ENCODE measurements at regions not wholly inside any gene's neighbourhood (a gene's known extent, or its start where the extent isn't known, plus 50 kb on each side); places are given as distances from the start of the nearest gene placed in this dataset.
"Not testable (repeated sequence)": the region's sequence is repeated elsewhere in the genome, so short reads cannot be mapped to it uniquely, and the experiment has no call there.

DNA sequence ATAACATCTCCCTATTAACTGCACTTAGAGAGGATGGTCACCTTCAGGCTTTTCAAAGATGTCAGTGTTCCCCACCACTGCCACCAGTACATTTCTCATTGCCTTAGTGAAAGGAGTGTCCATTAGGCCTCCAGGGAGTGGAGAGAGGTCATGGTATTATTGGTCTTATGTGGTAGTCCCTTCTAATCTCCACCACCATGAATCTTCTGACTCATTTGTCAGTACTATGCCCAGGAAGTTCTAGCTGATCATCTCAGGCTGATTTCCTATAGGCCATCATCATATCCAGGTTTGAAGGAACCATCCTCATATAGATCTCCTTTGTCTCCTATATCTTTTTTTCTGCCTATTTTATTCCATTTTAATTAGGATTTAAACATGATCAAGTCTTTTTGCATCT, 221.5 kb downstream of the CYB561 start:
- H2AFZ ChIP-seq (ENCODE audit: low read depth, low read length, severe bottlenecking) = no peak overlapping the region
- no peaks in the 10 kb centered on the region for H3K79me2 ChIP-seq (ENCODE audit: insufficient read depth, low read length)
- no peak overlapping the region for H3K4me2 ChIP-seq (ENCODE audit: low read depth, low read length, poor library complexity, severe bottlenecking)
- no peak overlapping the region for H3K9ac ChIP-seq (ENCODE audit: low read length)
- no peaks in the 10 kb centered on the region for H3K9me3 ChIP-seq (ENCODE audit: insufficient read depth, low read length)
- H3K9me2 ChIP-seq (replicated peaks; ENCODE audit: insufficient read depth, low read length) = no peaks in the 10 kb centered on the region
- H3K27me3 ChIP-seq (ENCODE audit: low read length) = no peaks in the 10 kb centered on the region
- H4K20me1 ChIP-seq (ENCODE audit: low read depth, low read length) = no peaks in the 10 kb centered on the region
- H3F3A ChIP-seq (ENCODE audit: insufficient read depth) = no peaks in the 10 kb centered on the region
- H3K4me3 ChIP-seq (ENCODE audit: insufficient read depth, low read length, poor library complexity, severe bottlenecking) = no peak overlapping the region
- TF ChIP-seq CTCF (IDR thresholded peaks at IDR 0.05; ENCODE audit: insufficient read depth, low read length, poor library complexity, severe bottlenecking) (no peak), EZH2phosphoT487 (conservative IDR thresholded peaks at IDR 0.05; ENCODE audit: low read length) (no peak)
- no peak overlapping the region for H3K27ac ChIP-seq (ENCODE audit: low read depth, low read length)
- no peaks in the 10 kb centered on the region for H3K36me3 ChIP-seq (ENCODE audit: low read length)

GRCh38 chr17:63226720-63227119, 219.4 kb downstream of the CYB561 start:
- not testable (repeated sequence) for H3K27ac ChIP-seq (ENCODE audit: low read depth, low read length); H3K4me2 ChIP-seq (ENCODE audit: low read depth, low read length, poor library complexity, severe bottlenecking); H3K79me2 ChIP-seq (ENCODE audit: insufficient read depth, low read length); H3K9me2 ChIP-seq (replicated peaks; ENCODE audit: insufficient read depth, low read length); H3F3A ChIP-seq (ENCODE audit: insufficient read depth); H3K9me3 ChIP-seq (ENCODE audit: insufficient read depth, low read length); H3K4me3 ChIP-seq (ENCODE audit: insufficient read depth, low read length, poor library complexity, severe bottlenecking); H3K27me3 ChIP-seq (ENCODE audit: low read length); H2AFZ ChIP-seq (ENCODE audit: low read depth, low read length, severe bottlenecking); H4K20me1 ChIP-seq (ENCODE audit: low read depth, low read length); H3K9ac ChIP-seq (ENCODE audit: low read length); H3K36me3 ChIP-seq (ENCODE audit: low read length)

DNA sequence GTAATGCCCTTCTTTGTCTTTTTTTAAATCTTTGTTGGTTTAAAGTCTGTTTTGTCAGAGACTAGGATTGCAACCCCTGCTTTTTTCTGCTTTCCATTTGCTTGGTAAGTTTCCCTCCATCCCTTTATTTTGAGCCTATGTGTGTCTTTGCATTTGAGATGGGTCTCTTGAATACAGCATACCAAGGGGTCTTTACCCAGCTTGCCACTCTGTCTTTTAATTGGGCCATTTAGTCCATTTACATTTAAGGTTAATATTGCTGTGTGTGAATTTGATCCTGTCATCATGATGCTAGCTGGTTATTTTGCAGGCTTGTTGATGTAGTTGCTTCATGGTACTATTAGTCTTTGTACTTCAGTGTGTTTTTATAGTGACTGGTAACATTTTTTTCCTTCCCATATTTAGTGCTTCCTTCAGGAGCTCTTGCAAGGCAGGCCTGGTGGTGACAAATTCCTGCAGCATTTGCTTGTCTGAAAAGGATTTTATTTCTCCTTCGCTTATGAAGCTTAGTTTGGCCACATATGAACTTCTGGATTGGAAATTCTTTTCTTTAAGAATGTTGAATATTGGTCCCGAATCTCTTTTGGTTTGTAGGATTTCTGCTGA, 215.0 kb downstream of the CYB561 start:
- not testable (repeated sequence) for H2AFZ ChIP-seq (ENCODE audit: low read depth, low read length, severe bottlenecking); H4K20me1 ChIP-seq (ENCODE audit: low read depth, low read length); H3K9ac ChIP-seq (ENCODE audit: low read length); H3K9me3 ChIP-seq (ENCODE audit: insufficient read depth, low read length); H3K79me2 ChIP-seq (ENCODE audit: insufficient read depth, low read length); H3K27me3 ChIP-seq (ENCODE audit: low read length); H3K9me2 ChIP-seq (replicated peaks; ENCODE audit: insufficient read depth, low read length); H3K36me3 ChIP-seq (ENCODE audit: low read length); H3K4me2 ChIP-seq (ENCODE audit: low read depth, low read length, poor library complexity, severe bottlenecking); H3K4me3 ChIP-seq (ENCODE audit: insufficient read depth, low read length, poor library complexity, severe bottlenecking); H3K27ac ChIP-seq (ENCODE audit: low read depth, low read length); H3F3A ChIP-seq (ENCODE audit: insufficient read depth)

DNA sequence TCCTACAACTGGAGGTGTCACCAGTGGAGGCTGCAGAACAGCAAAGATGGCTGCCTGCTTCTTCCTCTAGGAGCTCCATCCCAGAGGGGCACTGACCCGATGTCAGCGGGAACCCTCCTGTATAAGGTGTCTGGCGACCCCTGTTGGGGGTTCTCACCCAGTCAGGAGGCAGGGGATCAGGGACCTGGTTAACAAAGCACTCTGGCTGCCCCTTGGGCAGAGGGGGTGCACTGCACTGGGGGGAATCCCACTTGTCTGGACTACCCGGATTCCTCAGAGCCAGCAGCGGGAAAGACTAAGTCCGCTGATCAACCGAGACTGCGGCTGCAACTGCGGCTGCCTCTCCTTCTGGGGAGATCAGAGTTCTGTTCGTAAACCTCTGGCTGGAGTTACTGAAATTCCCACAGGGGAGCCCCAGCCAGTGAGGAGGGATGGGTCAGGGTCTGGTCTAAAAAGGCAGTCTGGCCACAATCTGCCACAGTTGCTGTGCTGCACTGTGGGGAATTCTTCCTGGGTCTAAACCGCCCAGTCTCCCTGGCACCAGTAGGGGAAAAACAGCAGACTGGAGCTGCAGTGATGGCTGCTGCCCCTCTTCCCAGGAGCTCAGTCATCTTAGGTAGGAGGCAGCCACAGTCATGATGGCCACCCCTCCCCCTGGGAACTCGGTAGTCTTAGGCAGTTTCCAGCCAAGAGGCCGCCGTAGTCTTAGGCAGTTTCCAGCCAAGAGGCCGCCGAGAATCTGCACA, 213.4 kb downstream of the CYB561 start:
- no peak overlapping the region for H3K27ac ChIP-seq (ENCODE audit: low read depth, low read length)
- H3K9ac ChIP-seq (ENCODE audit: low read length) = no peak overlapping the region
- no peak for TF ChIP-seq EZH2phosphoT487 (conservative IDR thresholded peaks at IDR 0.05; ENCODE audit: low read length)
- TF ChIP-seq CTCF (IDR thresholded peaks at IDR 0.05; ENCODE audit: insufficient read depth, low read length, poor library complexity, severe bottlenecking) = no peak
- H3K27me3 ChIP-seq (ENCODE audit: low read length) = no peaks in the 10 kb centered on the region
- no peaks in the 10 kb centered on the region for H4K20me1 ChIP-seq (ENCODE audit: low read depth, low read length)
- no peaks in the 10 kb centered on the region for H3K9me2 ChIP-seq (replicated peaks; ENCODE audit: insufficient read depth, low read length)
- H2AFZ ChIP-seq (ENCODE audit: low read depth, low read length, severe bottlenecking) = no peak overlapping the region
- H3K79me2 ChIP-seq (ENCODE audit: insufficient read depth, low read length) = no peaks in the 10 kb centered on the region
- H3F3A ChIP-seq (ENCODE audit: insufficient read depth) = no peaks in the 10 kb centered on the region
- H3K4me3 ChIP-seq (ENCODE audit: insufficient read depth, low read length, poor library complexity, severe bottlenecking) = no peak overlapping the region
- no peaks in the 10 kb centered on the region for H3K36me3 ChIP-seq (ENCODE audit: low read length)
- no peak overlapping the region for H3K4me2 ChIP-seq (ENCODE audit: low read depth, low read length, poor library complexity, severe bottlenecking)
- H3K9me3 ChIP-seq (ENCODE audit: insufficient read depth, low read length) = no peaks in the 10 kb centered on the region
